ENCODE measurements at regions not wholly inside any gene's neighbourhood (a gene's known extent, or its start where the extent isn't known, plus 50 kb on each side); places are given as distances from the start of the nearest gene placed in this dataset.

DNA sequence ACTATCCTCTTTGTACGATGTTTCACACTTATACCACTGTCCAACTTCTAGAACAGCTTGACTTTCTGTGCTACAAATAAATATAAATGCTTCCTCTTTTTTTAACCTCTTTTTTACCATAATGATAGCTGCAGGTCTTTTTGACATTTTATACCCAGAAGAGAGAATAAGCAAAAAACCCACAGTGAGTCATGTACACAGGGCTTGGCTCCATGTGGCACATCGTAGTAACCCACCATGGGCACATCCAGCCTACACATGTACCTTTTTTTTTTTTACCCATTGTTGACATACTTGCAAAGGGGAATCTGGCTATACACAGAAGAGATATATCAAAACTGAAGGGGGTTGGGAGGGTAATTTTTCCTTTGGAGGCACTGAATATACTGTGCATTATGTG is 59.5 kb upstream of the RSPO3 start:
- intact Hi-C loops (cut with DNase I), result no loop called here
- WGBS, 2 donors, result 71 to 78% methylated on average over 2 of the region's 2 CpGs
- TF ChIP-seq EP300 (IDR thresholded peaks at IDR 0.05) (no peak), POLR2A (IDR thresholded peaks at IDR 0.05) (no peak), POLR2AphosphoS5 (IDR thresholded peaks at IDR 0.05) (no peak)
- TF ChIP-seq, protein P1, sequence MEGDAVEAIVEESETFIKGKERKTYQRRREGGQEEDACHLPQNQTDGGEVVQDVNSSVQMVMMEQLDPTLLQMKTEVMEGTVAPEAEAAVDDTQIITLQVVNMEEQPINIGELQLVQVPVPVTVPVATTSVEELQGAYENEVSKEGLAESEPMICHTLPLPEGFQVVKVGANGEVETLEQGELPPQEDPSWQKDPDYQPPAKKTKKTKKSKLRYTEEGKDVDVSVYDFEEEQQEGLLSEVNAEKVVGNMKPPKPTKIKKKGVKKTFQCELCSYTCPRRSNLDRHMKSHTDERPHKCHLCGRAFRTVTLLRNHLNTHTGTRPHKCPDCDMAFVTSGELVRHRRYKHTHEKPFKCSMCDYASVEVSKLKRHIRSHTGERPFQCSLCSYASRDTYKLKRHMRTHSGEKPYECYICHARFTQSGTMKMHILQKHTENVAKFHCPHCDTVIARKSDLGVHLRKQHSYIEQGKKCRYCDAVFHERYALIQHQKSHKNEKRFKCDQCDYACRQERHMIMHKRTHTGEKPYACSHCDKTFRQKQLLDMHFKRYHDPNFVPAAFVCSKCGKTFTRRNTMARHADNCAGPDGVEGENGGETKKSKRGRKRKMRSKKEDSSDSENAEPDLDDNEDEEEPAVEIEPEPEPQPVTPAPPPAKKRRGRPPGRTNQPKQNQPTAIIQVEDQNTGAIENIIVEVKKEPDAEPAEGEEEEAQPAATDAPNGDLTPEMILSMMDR (IDR thresholded peaks at IDR 0.05), result no peak
- Histone ChIP-seq H3K4me3 (no peak overlapping the region), H3K36me3 (no peaks in the 10 kb centered on the region), H3K27ac (no peak overlapping the region), H3K27me3 (no peaks in the 10 kb centered on the region), H3K4me1 (no peaks in the 10 kb centered on the region), H3K9me3 (peaks cover 0 to 5% (median 0%) of the 10 kb centered on the region in 4 donors)
- DNase-seq, result no peak

Small RNA genes lying in the stretch of these regions (small RNA-seq; reads per million reads assigned to genes)
- gene MIR588 (0 reads per million in 3 donors), gene RNU6-200P (0 reads per million in 3 donors)
